H1 (cell line): ENCODE measurements at regions not wholly inside any gene's neighbourhood (a gene's known extent, or its start where the extent isn't known, plus 50 kb on each side); places are given as distances from the start of the nearest gene placed in this dataset.

Experiments used
- ATF3 ChIP-seq: IDR thresholded peaks from 2 replicates; pipeline ENCODE4 v1.6.1; 2011; ENCODE audit warnings: low read depth, mild to moderate bottlenecking, low read length; ENCODE audit not compliant: insufficient read depth
- RAD21 ChIP-seq, 2 experiments: IDR thresholded peaks in 1 of 2; conservative IDR thresholded peaks in 1 of 2; 2 replicates each; pipeline ENCODE4 v1.6.1; 2011; ENCODE audit warnings: low read depth in 2 of 2, low read length in 2 of 2, improper control_type of control experiment in 1 of 2, inconsistent platforms in 1 of 2, mild to moderate bottlenecking in 1 of 2, moderate library complexity in 1 of 2
- RNF2 ChIP-seq: fragments of 200-900, 300-1000 bp; sonication (generic); IDR thresholded peaks from 2 replicates; pipeline ENCODE4 v1.7.1; 2016; ENCODE audit warnings: borderline replicate concordance, low read depth, mild to moderate bottlenecking, antibody characterized with exemption, low read length; ENCODE audit not compliant: poor library complexity, severe bottlenecking; ENCODE audit errors: missing control alignments
- YY1 ChIP-seq: IDR thresholded peaks from 2 replicates; pipeline ENCODE4 v1.6.1; 2011; ENCODE audit warnings: low read depth, mild to moderate bottlenecking, low read length

- TF ChIP-seq RNF2 (no peak), ATF3 (no peak), RAD21 (IDR thresholded peaks at IDR 0.05 in 1 of 2, conservative IDR thresholded peaks at IDR 0.05 in 1 of 2; ENCODE audit: low read depth in 2 of 2, low read length in 2 of 2) (no peak), YY1 (no peak)
- TF ChIP-seq, all 59 proteins: peak for 0
Measured at GRCh38 chr1:237999426-238000052, 108.8 kb upstream of the ZP4 start (continued).
